Nephron progenitor cell (in vitro differentiated cells): ENCODE measurements at regions not wholly inside any gene's neighbourhood (a gene's known extent, or its start where the extent isn't known, plus 50 kb on each side); places are given as distances from the start of the nearest gene placed in this dataset.
A peak's percentile ranks its signal among the peaks of the same experiment; 100 is the strongest.

Experiments used
- DNase-seq: peaks from one replicate; pipeline ENCODE4 v3.0.0; 2021
- H3K27ac Mint-ChIP-seq: 2 replicates; pipeline ENCODE4 v1.8.0; 2021; ENCODE audit warnings: mild to moderate bottlenecking, moderate library complexity, mixed read lengths
- H3K27me3 Mint-ChIP-seq: 2 replicates; pipeline ENCODE4 v1.8.0; 2021; ENCODE audit warnings: mild to moderate bottlenecking, low read depth, mixed read lengths; ENCODE audit not compliant: poor library complexity
- H3K36me3 Mint-ChIP-seq: 2 replicates; pipeline ENCODE4 v1.8.0; 2021; ENCODE audit warnings: low read depth, mixed read lengths
- H3K4me1 Mint-ChIP-seq: 2 replicates; pipeline ENCODE4 v1.8.0; 2021; ENCODE audit warnings: mixed read lengths
- H3K4me3 Mint-ChIP-seq: 2 replicates; pipeline ENCODE4 v1.8.0; 2021; ENCODE audit warnings: mild to moderate bottlenecking, moderate library complexity, mixed read lengths
- H3K9me3 Mint-ChIP-seq: 2 replicates; pipeline ENCODE4 v1.8.0; 2021; ENCODE audit warnings: mild to moderate bottlenecking, moderate library complexity, mixed read lengths
- CTCF ChIP-seq: fragments of 200-600 bp; sonication (generic); IDR thresholded peaks from 2 replicates; pipeline ENCODE4 v1.5.0; 2021; ENCODE audit warnings: antibody characterized with exemption

DNA sequence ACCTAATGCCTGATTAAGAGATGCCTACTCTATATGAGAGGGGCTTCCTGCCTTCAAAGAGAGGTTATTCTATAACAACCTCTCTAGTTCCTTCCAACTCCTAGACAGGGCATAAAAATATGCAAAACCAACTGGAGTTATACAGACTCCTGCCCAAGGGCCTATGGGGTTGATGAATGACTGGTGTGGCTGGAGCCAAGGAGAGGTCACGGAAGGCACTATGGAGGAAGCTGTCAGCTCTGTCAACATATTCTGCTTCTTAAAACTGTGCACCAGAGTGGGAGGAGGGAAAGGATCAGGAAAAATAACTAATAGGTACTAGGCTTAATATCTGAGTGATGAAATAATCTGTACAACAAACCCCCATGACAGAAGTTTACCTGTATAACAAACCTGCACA lies 120.9 kb upstream of the CDC42EP3 start:
- Mint-ChIP-seq H3K4me1 (peaks cover 19% of the 10 kb centered on the region), H3K9me3 (peaks cover 27% of the 10 kb centered on the region), H3K4me3 (no peak overlapping the region), H3K27me3 (peaks cover 3% of the 10 kb centered on the region), H3K36me3 (no peaks in the 10 kb centered on the region), H3K27ac (no peak overlapping the region)
- TF ChIP-seq CTCF: no peak
- DNase-seq: no peak

- Mint-ChIP-seq H3K27me3 (peaks cover 3% of the 10 kb centered on the region), H3K36me3 (no peaks in the 10 kb centered on the region), H3K9me3 (peaks cover 22% of the 10 kb centered on the region), H3K4me1 (peaks cover 20% of the 10 kb centered on the region), H3K4me3 (no peak overlapping the region), H3K27ac (no peak overlapping the region)
- DNase-seq: no peak
- no peak for TF ChIP-seq CTCF
These were observed 121.6 kb upstream of the CDC42EP3 start for GRCh38 chr2:37793004-37793403.

DNA sequence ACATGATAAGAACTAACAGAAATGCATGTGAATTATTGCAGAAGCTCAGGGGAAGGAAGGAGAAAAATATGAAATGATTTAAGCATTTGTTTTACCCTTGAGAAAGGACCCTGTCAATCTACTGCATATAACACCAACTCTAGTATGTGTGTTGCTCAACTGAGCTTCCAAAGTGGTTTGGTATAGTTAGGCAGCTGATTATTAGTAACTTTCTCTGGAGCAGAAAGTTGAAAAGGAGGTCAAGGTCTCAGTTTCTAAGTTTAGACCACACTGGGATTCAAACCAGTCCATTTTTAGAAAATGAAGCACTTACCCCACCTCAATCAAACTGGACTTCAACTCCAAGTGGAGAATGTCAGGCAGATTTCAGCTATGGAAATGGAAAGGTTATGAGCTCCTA lies 123.3 kb upstream of the CDC42EP3 start:
- Mint-ChIP-seq H3K9me3 (peaks cover 5% of the 10 kb centered on the region), H3K27ac (no peak overlapping the region)

GRCh38 chr2:37795456-37795855 lies 124.0 kb upstream of the CDC42EP3 start:
- H3K27ac Mint-ChIP-seq: no peak overlapping the region
- no peak for DNase-seq
- peaks cover 3% of the 10 kb centered on the region for H3K27me3 Mint-ChIP-seq
- no peak overlapping the region for H3K4me3 Mint-ChIP-seq
- H3K36me3 Mint-ChIP-seq: no peaks in the 10 kb centered on the region
- no peak for TF ChIP-seq CTCF
- H3K4me1 Mint-ChIP-seq: peaks cover 20% of the 10 kb centered on the region
- H3K9me3 Mint-ChIP-seq: no peaks in the 10 kb centered on the region

More for the DNA sequence above, 123.3 kb upstream of the CDC42EP3 start:
- DNase-seq: no peak
- Mint-ChIP-seq H3K4me1 (peaks cover 20% of the 10 kb centered on the region), H3K4me3 (no peak overlapping the region), H3K36me3 (no peaks in the 10 kb centered on the region), H3K27me3 (peaks cover 3% of the 10 kb centered on the region)
- TF ChIP-seq CTCF: no peak

GRCh38 chr2:37795938-37796337 lies 124.5 kb upstream of the CDC42EP3 start:
- Mint-ChIP-seq H3K4me3 (no peak overlapping the region), H3K9me3 (no peaks in the 10 kb centered on the region), H3K36me3 (no peaks in the 10 kb centered on the region), H3K27ac (peak overlapping the region; percentile 77), H3K4me1 (peaks cover 20% of the 10 kb centered on the region), H3K27me3 (peaks cover 3% of the 10 kb centered on the region)
- TF ChIP-seq CTCF: no peak
- DNase-seq: no peak

DNA sequence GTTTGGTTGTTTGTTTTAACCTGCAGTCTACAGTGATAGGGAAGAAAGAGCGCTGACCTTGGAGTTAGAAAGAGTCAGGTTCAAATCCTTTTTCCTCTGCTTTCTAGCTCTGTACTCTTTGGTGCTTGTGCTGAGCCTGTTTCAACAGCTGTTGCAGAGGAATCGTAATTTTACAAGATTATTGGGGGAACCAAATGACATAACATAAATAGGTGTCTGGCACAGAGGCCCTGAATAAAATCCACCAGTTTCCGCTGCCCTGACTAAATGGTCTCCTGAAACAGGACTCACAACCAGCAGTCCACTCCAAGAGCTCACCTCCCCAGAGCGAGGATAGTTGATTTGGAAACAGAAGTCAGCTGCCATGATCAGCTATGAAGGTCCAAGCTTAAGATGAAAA lies 125.0 kb upstream of the CDC42EP3 start:
- Mint-ChIP-seq H3K27ac (no peak overlapping the region), H3K9me3 (no peaks in the 10 kb centered on the region), H3K27me3 (peaks cover 3% of the 10 kb centered on the region), H3K36me3 (no peaks in the 10 kb centered on the region), H3K4me1 (peaks cover 20% of the 10 kb centered on the region), H3K4me3 (no peak overlapping the region)
- no peak for DNase-seq
- no peak for TF ChIP-seq CTCF
